ENCODE measurements at regions not wholly inside any gene's neighbourhood (a gene's known extent, or its start where the extent isn't known, plus 50 kb on each side); places are given as distances from the start of the nearest gene placed in this dataset.

GRCh38 chr3:159127021-159127392, 325.2 kb downstream of the MFSD1 start:
- Histone ChIP-seq H3K27me3 (ENCODE audit: insufficient read depth, low read depth, low read length) (no peaks in the 10 kb centered on the region), H3F3A (ENCODE audit: insufficient read depth, low read length, poor library complexity, severe bottlenecking) (no peaks in the 10 kb centered on the region), H3K9ac (ENCODE audit: low read length) (no peak overlapping the region), H3K9me2 (ENCODE audit: insufficient read depth, low read length) (no peaks in the 10 kb centered on the region), H3K79me2 (replicated peaks; ENCODE audit: insufficient read depth, low read length) (no peaks in the 10 kb centered on the region), H3K4me2 (ENCODE audit: low read length) (no peak overlapping the region), H3K36me3 (ENCODE audit: insufficient read depth, low read length) (no peaks in the 10 kb centered on the region), H2AFZ (ENCODE audit: low read depth, low read length) (no peak overlapping the region), H3K27ac (ENCODE audit: low read length) (no peak overlapping the region), H4K20me1 (ENCODE audit: insufficient read depth) (no peaks in the 10 kb centered on the region), H3K4me3 (ENCODE audit: low read length) (no peak overlapping the region), H3K9me3 (ENCODE audit: low read length) (no peaks in the 10 kb centered on the region)
- TF ChIP-seq REST (IDR thresholded peaks at IDR 0.05; ENCODE audit: borderline replicate concordance) (no peak), EZH2 (IDR thresholded peaks at IDR 0.05; ENCODE audit: borderline replicate concordance, insufficient read depth, low read length, poor library complexity, severe bottlenecking) (no peak)

- no peak overlapping the region for H3K4me3 ChIP-seq (ENCODE audit: low read length)
- no peaks in the 10 kb centered on the region for H3K9me2 ChIP-seq (ENCODE audit: insufficient read depth, low read length)
- H3F3A ChIP-seq (ENCODE audit: insufficient read depth, low read length, poor library complexity, severe bottlenecking), result no peaks in the 10 kb centered on the region
- no peak overlapping the region for H3K4me2 ChIP-seq (ENCODE audit: low read length)
- H3K79me2 ChIP-seq (replicated peaks; ENCODE audit: insufficient read depth, low read length), result no peaks in the 10 kb centered on the region
- H3K36me3 ChIP-seq (ENCODE audit: insufficient read depth, low read length), result no peaks in the 10 kb centered on the region
- no peaks in the 10 kb centered on the region for H3K9me3 ChIP-seq (ENCODE audit: low read length)
- H3K27ac ChIP-seq (ENCODE audit: low read length), result no peak overlapping the region
- no peaks in the 10 kb centered on the region for H3K27me3 ChIP-seq (ENCODE audit: insufficient read depth, low read depth, low read length)
- no peak for TF ChIP-seq EZH2 (IDR thresholded peaks at IDR 0.05; ENCODE audit: borderline replicate concordance, insufficient read depth, low read length, poor library complexity, severe bottlenecking)
- TF ChIP-seq REST (IDR thresholded peaks at IDR 0.05; ENCODE audit: borderline replicate concordance), result no peak
- TF ChIP-seq POLR2AphosphoS5 (IDR thresholded peaks at IDR 0.05), result no peak
- TF ChIP-seq CTCF (IDR thresholded peaks at IDR 0.05; ENCODE audit: poor library complexity, severe bottlenecking), result no peak
- no peak for TF ChIP-seq EP300 (conservative IDR thresholded peaks at IDR 0.05; ENCODE audit: poor library complexity, severe bottlenecking)
- no peak for TF ChIP-seq MXI1 (conservative IDR thresholded peaks at IDR 0.05; ENCODE audit: poor library complexity, severe bottlenecking)
- TF ChIP-seq TAF1 (IDR thresholded peaks at IDR 0.05; ENCODE audit: low read depth), result no peak
- TF ChIP-seq RAD21 (conservative IDR thresholded peaks at IDR 0.05), result no peak
- TF ChIP-seq SMC3 (conservative IDR thresholded peaks at IDR 0.05; ENCODE audit: poor library complexity), result no peak
- no peak overlapping the region for H3K9ac ChIP-seq (ENCODE audit: low read length)
- H2AFZ ChIP-seq (ENCODE audit: low read depth, low read length), result no peak overlapping the region
- no peaks in the 10 kb centered on the region for H4K20me1 ChIP-seq (ENCODE audit: insufficient read depth)
Measured at GRCh38 chr3:159128628-159129027, 326.8 kb downstream of the MFSD1 start.

Measured in neural cell (in vitro differentiated cells).